GM23248 (cell line): ENCODE measurements at regions not wholly inside any gene's neighbourhood (a gene's known extent, or its start where the extent isn't known, plus 50 kb on each side); places are given as distances from the start of the nearest gene placed in this dataset.
"Not testable (repeated sequence)": the region's sequence is repeated elsewhere in the genome, so short reads cannot be mapped to it uniquely, and the experiment has no call there.

Experiments
- DNase-seq: peaks from one replicate; pipeline ENCODE4 v3.0.0-alpha.2; 2015
- H2AFZ ChIP-seq: fragments of 200-600 bp; sonication (generic); 2 replicates; pipeline ENCODE4 v1.6.1; 2016; ENCODE audit warnings: antibody characterized with exemption
- H3F3A ChIP-seq: fragments of 200-600 bp; sonication (generic); 2 replicates; pipeline ENCODE4 v1.6.1; 2016; ENCODE audit warnings: mild to moderate bottlenecking, antibody characterized with exemption, mixed run types; ENCODE audit not compliant: insufficient read depth
- H3K27ac ChIP-seq: fragments of 200-600 bp; sonication (generic); 2 replicates; pipeline ENCODE4 v1.5.1; 2016; ENCODE audit warnings: mild to moderate bottlenecking
- H3K27me3 ChIP-seq: fragments of 200-600 bp; sonication (generic); replicated peaks from 2 replicates; pipeline ENCODE4 v1.6.1; 2016; ENCODE audit warnings: mild to moderate bottlenecking; ENCODE audit not compliant: insufficient read depth
- H3K36me3 ChIP-seq: fragments of 200-600 bp; sonication (generic); 2 replicates; pipeline ENCODE4 v1.6.1; 2016; ENCODE audit warnings: low read depth, mild to moderate bottlenecking
- H3K4me1 ChIP-seq: fragments of 200-600 bp; sonication (generic); 2 replicates; pipeline ENCODE4 v1.6.1; 2016; ENCODE audit warnings: mild to moderate bottlenecking; ENCODE audit not compliant: insufficient read depth
- H3K4me2 ChIP-seq: fragments of 200-600 bp; sonication (generic); one replicate; pipeline ENCODE4 v1.6.1; 2016; ENCODE audit warnings: mild to moderate bottlenecking; ENCODE audit not compliant: unreplicated experiment
- H3K4me3 ChIP-seq: fragments of 200-600 bp; sonication (generic); 2 replicates; pipeline ENCODE4 v1.5.1; 2016; ENCODE audit warnings: mild to moderate bottlenecking
- H3K79me2 ChIP-seq: fragments of 200-600 bp; sonication (generic); 2 replicates; pipeline ENCODE4 v1.6.1; 2016; ENCODE audit warnings: mild to moderate bottlenecking; ENCODE audit not compliant: insufficient read depth
- H3K9ac ChIP-seq: fragments of 200-600 bp; sonication (generic); 2 replicates; pipeline ENCODE4 v1.6.1; 2016; ENCODE audit warnings: mild to moderate bottlenecking
- H3K9me2 ChIP-seq: fragments of 200-600 bp; sonication (generic); 2 replicates; pipeline ENCODE4 v1.6.1; 2016; ENCODE audit warnings: mixed run types, mild to moderate bottlenecking, moderate library complexity; ENCODE audit not compliant: insufficient read depth
- H3K9me3 ChIP-seq: fragments of 200-600 bp; sonication (generic); one replicate; pipeline ENCODE4 v1.6.1; 2017; ENCODE audit warnings: low read depth
- H4K20me1 ChIP-seq: fragments of 200-600 bp; sonication (generic); 2 replicates; pipeline ENCODE4 v1.6.0; 2016; ENCODE audit not compliant: insufficient read depth
- EZH2 ChIP-seq: fragments of 200-600 bp; sonication (generic); IDR thresholded peaks from 2 replicates; pipeline ENCODE4 v1.6.1; 2018; ENCODE audit warnings: antibody characterized with exemption, mild to moderate bottlenecking; ENCODE audit not compliant: insufficient read depth, poor library complexity, severe bottlenecking
- EZH2phosphoT487 ChIP-seq: fragments of 200-600 bp; sonication (generic); IDR thresholded peaks from 2 replicates; pipeline ENCODE4 v1.6.1; 2018; ENCODE audit warnings: antibody characterized with exemption, moderate library complexity, mild to moderate bottlenecking, low read depth; ENCODE audit not compliant: insufficient read depth
- WGBS, 2 experiments: methylation state at CpG; one replicate each; pipeline ENCODE4 v1.1.6; 2015 to 2017; ENCODE audit warnings: low lambda C conversion rate in 2 of 2, low coverage in 1 of 2; ENCODE audit errors: missing lambda C conversion rate in 2 of 2; 5-methylcytosine and 5-hydroxymethylcytosine counted together
- in situ Hi-C: fragments of 300-500 bp; cut with MboI; formaldehyde crosslinking; loops from 2 replicates; pipeline ENCODE4 v1.15.0; 2020

GRCh38 chr2:21234464-21235120 is 110.8 kb downstream of the TDRD15 start:
- Histone ChIP-seq H3K79me2 (no peaks in the 10 kb centered on the region), H2AFZ (no peak overlapping the region), H3K9ac (no peak overlapping the region), H3K27me3 (no peaks in the 10 kb centered on the region), H3K9me3 (no peaks in the 10 kb centered on the region), H3F3A (no peaks in the 10 kb centered on the region), H3K9me2 (no peaks in the 10 kb centered on the region), H4K20me1 (no peaks in the 10 kb centered on the region), H3K27ac (no peak overlapping the region), H3K4me2 (no peak overlapping the region), H3K36me3 (no peaks in the 10 kb centered on the region), H3K4me3 (no peak overlapping the region), H3K4me1 (no peaks in the 10 kb centered on the region)
- TF ChIP-seq EZH2phosphoT487: no peak
- no peak for TF ChIP-seq EZH2
- in situ Hi-C loops: no loop called here
- WGBS, 2 experiments: 5 to 6% methylated on average over 3 of the region's 3 CpGs
- no peak for DNase-seq

- DNase-seq, H3K4me3 ChIP-seq, H4K20me1 ChIP-seq, H2AFZ ChIP-seq, H3K4me2 ChIP-seq, H3K27ac ChIP-seq, H3F3A ChIP-seq, H3K4me1 ChIP-seq, in situ Hi-C loops, H3K36me3 ChIP-seq, H3K79me2 ChIP-seq, H3K27me3 ChIP-seq, H3K9me3 ChIP-seq, H3K9ac ChIP-seq, H3K9me2 ChIP-seq: not testable (repeated sequence)
- 23 to 25% methylated on average over 1 of the region's 1 CpG for WGBS, 2 experiments
These were observed 116.0 kb downstream of the TDRD15 start for GRCh38 chr2:21239749-21240148.

DNA sequence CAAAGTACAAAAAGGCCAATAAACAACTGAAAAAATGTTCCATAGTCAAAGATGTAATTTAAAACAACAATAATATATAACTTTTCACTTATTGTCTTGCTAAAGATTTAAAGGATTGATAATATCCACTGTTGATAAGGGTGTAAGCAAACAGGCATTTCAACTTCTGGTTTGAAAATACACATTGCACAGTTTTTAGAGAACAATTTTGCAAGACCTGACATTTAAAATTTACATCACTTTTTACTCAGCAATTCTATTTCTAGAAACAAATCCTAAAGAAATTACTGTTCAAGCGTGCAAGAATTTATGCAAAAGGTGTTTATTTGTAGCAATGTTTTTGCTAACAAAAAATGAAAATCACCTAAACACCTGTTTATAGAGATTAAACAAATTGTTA is 120.4 kb downstream of the TDRD15 start:
- H3K4me1 ChIP-seq: no peaks in the 10 kb centered on the region
- H3K79me2 ChIP-seq: no peaks in the 10 kb centered on the region
- DNase-seq: no peak
- H3K27ac ChIP-seq: no peak overlapping the region
- H3K4me3 ChIP-seq: no peak overlapping the region
- TF ChIP-seq EZH2 (no peak), EZH2phosphoT487 (no peak)
- H3K27me3 ChIP-seq: no peaks in the 10 kb centered on the region
- WGBS, 2 experiments: 27 to 29% methylated on average over 1 of the region's 1 CpG
- no peak overlapping the region for H3K4me2 ChIP-seq
- H2AFZ ChIP-seq: no peak overlapping the region
- in situ Hi-C loops: no loop called here
- no peaks in the 10 kb centered on the region for H3F3A ChIP-seq
- H3K36me3 ChIP-seq: no peaks in the 10 kb centered on the region
- H3K9me3 ChIP-seq: no peaks in the 10 kb centered on the region
- H3K9me2 ChIP-seq: no peaks in the 10 kb centered on the region
- H4K20me1 ChIP-seq: no peaks in the 10 kb centered on the region
- no peak overlapping the region for H3K9ac ChIP-seq

DNA sequence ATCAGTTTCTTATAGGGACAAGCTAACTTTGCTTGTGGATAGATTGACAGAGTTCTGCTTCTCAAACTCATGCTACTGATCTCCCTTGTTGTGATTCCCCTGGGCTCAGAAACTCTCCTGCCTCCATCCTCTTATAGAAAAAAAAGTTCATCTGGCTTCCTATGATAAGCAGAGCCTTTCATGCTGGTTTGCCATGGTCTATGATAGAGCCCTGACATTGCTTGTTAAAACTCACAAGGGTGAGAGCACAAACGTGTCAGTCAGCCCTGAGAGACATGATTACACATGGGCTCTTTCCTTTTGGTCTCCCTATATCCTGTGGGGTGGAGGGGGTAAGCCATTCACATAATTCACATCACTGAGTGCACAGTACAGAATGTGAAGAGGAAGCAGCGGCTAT is 121.8 kb downstream of the TDRD15 start:
- no peaks in the 10 kb centered on the region for H4K20me1 ChIP-seq
- in situ Hi-C loops: no loop called here
- no peaks in the 10 kb centered on the region for H3K36me3 ChIP-seq
- H3K27me3 ChIP-seq: no peaks in the 10 kb centered on the region
- no peak overlapping the region for H3K9ac ChIP-seq
- DNase-seq: no peak
- no peaks in the 10 kb centered on the region for H3F3A ChIP-seq
- TF ChIP-seq EZH2phosphoT487: no peak
- TF ChIP-seq EZH2: no peak
- H3K9me3 ChIP-seq: no peaks in the 10 kb centered on the region
- H3K9me2 ChIP-seq: no peaks in the 10 kb centered on the region
- H3K79me2 ChIP-seq: no peaks in the 10 kb centered on the region
- 6 to 13% methylated on average over 2 of the region's 2 CpGs for WGBS, 2 experiments
- no peaks in the 10 kb centered on the region for H3K4me1 ChIP-seq
- H3K4me2 ChIP-seq: no peak overlapping the region
- H3K27ac ChIP-seq: no peak overlapping the region
- no peak overlapping the region for H3K4me3 ChIP-seq
- H2AFZ ChIP-seq: no peak overlapping the region

- Histone ChIP-seq H3K9me2 (no peaks in the 10 kb centered on the region), H3K4me2 (no peak overlapping the region), H3K27ac (no peak overlapping the region), H2AFZ (no peak overlapping the region), H3K9me3 (no peaks in the 10 kb centered on the region), H4K20me1 (no peaks in the 10 kb centered on the region), H3K4me1 (no peaks in the 10 kb centered on the region), H3K36me3 (no peaks in the 10 kb centered on the region), H3K9ac (no peak overlapping the region), H3F3A (no peaks in the 10 kb centered on the region), H3K27me3 (no peaks in the 10 kb centered on the region), H3K4me3 (no peak overlapping the region), H3K79me2 (no peaks in the 10 kb centered on the region)
- in situ Hi-C loops: no loop called here
- DNase-seq: no peak
- TF ChIP-seq EZH2: no peak
- no peak for TF ChIP-seq EZH2phosphoT487
- 10 to 11% methylated on average over 3 of the region's 3 CpGs for WGBS, 2 experiments
These were observed 125.6 kb downstream of the TDRD15 start for GRCh38 chr2:21249367-21249766.
